OCI-LY7 (cell line): ENCODE measurements at regions not wholly inside any gene's neighbourhood (a gene's known extent, or its start where the extent isn't known, plus 50 kb on each side); places are given as distances from the start of the nearest gene placed in this dataset.

Experiments used
- BruUV-seq: library from RNA; stranded (reverse); fragments of 400-500 nt; replicated peaks from 2 replicates; lab custom pipeline; 2021; lab: Mats Ljungman, UMichigan
- CTCF ChIA-PET: fragments of 300-600 bp; sonication (Branson Sonifier 250); formaldehyde crosslinking; loops from one replicate; lab custom pipeline; 2022; ENCODE audit warnings: antibody characterized with exemption; ENCODE audit not compliant: unreplicated experiment; lab: Charles Lee
- POLR2A ChIA-PET: fragments of 300-600 bp; sonication (Branson Sonifier 250); formaldehyde crosslinking; loops from one replicate; lab custom pipeline; 2022; ENCODE audit warnings: antibody characterized with exemption; lab: Charles Lee
- DNase-seq: peaks from one replicate; pipeline ENCODE4 v3.0.0-alpha.2; 2015; ENCODE audit warnings: low spot score
- H2AFZ ChIP-seq: fragments of 200-600 bp; sonication (generic), shearing (Covaris generic); 2 replicates; pipeline ENCODE4 v1.6.1; 2014; ENCODE audit warnings: mild to moderate bottlenecking, antibody characterized with exemption, low read length, moderate library complexity
- H3K27ac ChIP-seq: fragments of 200-600 bp; sonication (generic); 2 replicates; pipeline ENCODE4 v1.5.1; 2014; ENCODE audit warnings: mixed run types, low read depth, mild to moderate bottlenecking, moderate library complexity, low read length, inconsistent platforms; ENCODE audit not compliant: poor library complexity, severe bottlenecking
- H3K36me3 ChIP-seq: fragments of 200-600 bp; sonication (generic); 2 replicates; pipeline ENCODE4 v1.6.1; 2014; ENCODE audit warnings: mild to moderate bottlenecking, antibody characterized with exemption, low read length, moderate library complexity, mixed read lengths; ENCODE audit not compliant: insufficient read depth
- H3K4me1 ChIP-seq: fragments of 200-600 bp; sonication (generic); 2 replicates; pipeline ENCODE4 v1.5.1; 2014; ENCODE audit warnings: mild to moderate bottlenecking, low read length; ENCODE audit not compliant: insufficient read depth, poor library complexity, severe bottlenecking
- H3K4me2 ChIP-seq: fragments of 200-600 bp; sonication (generic); 2 replicates; pipeline ENCODE4 v1.6.1; 2014; ENCODE audit warnings: mild to moderate bottlenecking, low read length
- H3K4me3 ChIP-seq: fragments of 200-600 bp; sonication (generic); 2 replicates; pipeline ENCODE4 v1.5.1; 2014; ENCODE audit warnings: mild to moderate bottlenecking, low read depth, low read length; ENCODE audit not compliant: poor library complexity, severe bottlenecking
- H3K79me2 ChIP-seq: fragments of 200-600 bp; sonication (generic); 2 replicates; pipeline ENCODE4 v1.6.1; 2016; ENCODE audit warnings: low read depth, mild to moderate bottlenecking, low read length, moderate library complexity, mixed read lengths; ENCODE audit not compliant: insufficient read depth
- H3K9me2 ChIP-seq: fragments of 200-600 bp; sonication (generic); 2 replicates; pipeline ENCODE4 v1.6.1; 2016; ENCODE audit warnings: mild to moderate bottlenecking, low read length, mixed read lengths; ENCODE audit not compliant: insufficient read depth
- H3K9me3 ChIP-seq: fragments of 200-600 bp; sonication (generic); 2 replicates; pipeline ENCODE4 v1.6.1; 2014; ENCODE audit warnings: mild to moderate bottlenecking, mixed run types, low read length, mixed read lengths
- H4K20me1 ChIP-seq: fragments of 200-600 bp; sonication (generic); 2 replicates; pipeline ENCODE4 v1.6.1; 2014; ENCODE audit warnings: mild to moderate bottlenecking, antibody characterized with exemption, low read length, moderate library complexity, mixed read lengths; ENCODE audit not compliant: insufficient read depth
- EZH2phosphoT487 ChIP-seq: fragments of 200-600 bp; sonication (generic); IDR thresholded peaks from 2 replicates; pipeline ENCODE4 v1.6.1; 2018; ENCODE audit warnings: low read depth, borderline replicate concordance, mild to moderate bottlenecking, mixed run types, antibody characterized with exemption, low read length, moderate library complexity, mixed read lengths
- intact Hi-C: fragments of 100-400 bp; cut with micrococcal nuclease; formaldehyde crosslinking; loops from one replicate; pipeline ENCODE4 v1.10.0; 2022; ENCODE audit not compliant: unreplicated experiment
- TF ChIP-seq, protein P1 (sequence below): fragments of 200-600 bp; sonication (generic); conservative IDR thresholded peaks from 2 replicates; pipeline ENCODE4 v1.5.1; 2014; ENCODE audit warnings: mild to moderate bottlenecking, antibody characterized with exemption, low read length, moderate library complexity, mixed read lengths

GRCh38 chr19:16012552-16012951 lies 63.7 kb upstream of the TPM4 start:
- Histone ChIP-seq H3K9me3 (no peaks in the 10 kb centered on the region), H3K9me2 (no peaks in the 10 kb centered on the region), H3K27ac (no peak overlapping the region), H4K20me1 (no peaks in the 10 kb centered on the region), H2AFZ (no peak overlapping the region), H3K36me3 (no peaks in the 10 kb centered on the region), H3K79me2 (no peaks in the 10 kb centered on the region), H3K4me1 (no peaks in the 10 kb centered on the region), H3K4me3 (no peak overlapping the region), H3K4me2 (no peak overlapping the region)
- POLR2A ChIA-PET, result no interaction called here
- DNase-seq, result no peak
- intact Hi-C loops, result no loop called here
- CTCF ChIA-PET, result no interaction called here
- no TSS peak for BruUV-seq
- TF ChIP-seq, protein P1, sequence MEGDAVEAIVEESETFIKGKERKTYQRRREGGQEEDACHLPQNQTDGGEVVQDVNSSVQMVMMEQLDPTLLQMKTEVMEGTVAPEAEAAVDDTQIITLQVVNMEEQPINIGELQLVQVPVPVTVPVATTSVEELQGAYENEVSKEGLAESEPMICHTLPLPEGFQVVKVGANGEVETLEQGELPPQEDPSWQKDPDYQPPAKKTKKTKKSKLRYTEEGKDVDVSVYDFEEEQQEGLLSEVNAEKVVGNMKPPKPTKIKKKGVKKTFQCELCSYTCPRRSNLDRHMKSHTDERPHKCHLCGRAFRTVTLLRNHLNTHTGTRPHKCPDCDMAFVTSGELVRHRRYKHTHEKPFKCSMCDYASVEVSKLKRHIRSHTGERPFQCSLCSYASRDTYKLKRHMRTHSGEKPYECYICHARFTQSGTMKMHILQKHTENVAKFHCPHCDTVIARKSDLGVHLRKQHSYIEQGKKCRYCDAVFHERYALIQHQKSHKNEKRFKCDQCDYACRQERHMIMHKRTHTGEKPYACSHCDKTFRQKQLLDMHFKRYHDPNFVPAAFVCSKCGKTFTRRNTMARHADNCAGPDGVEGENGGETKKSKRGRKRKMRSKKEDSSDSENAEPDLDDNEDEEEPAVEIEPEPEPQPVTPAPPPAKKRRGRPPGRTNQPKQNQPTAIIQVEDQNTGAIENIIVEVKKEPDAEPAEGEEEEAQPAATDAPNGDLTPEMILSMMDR, result no peak
- TF ChIP-seq EZH2phosphoT487, result no peak

DNA sequence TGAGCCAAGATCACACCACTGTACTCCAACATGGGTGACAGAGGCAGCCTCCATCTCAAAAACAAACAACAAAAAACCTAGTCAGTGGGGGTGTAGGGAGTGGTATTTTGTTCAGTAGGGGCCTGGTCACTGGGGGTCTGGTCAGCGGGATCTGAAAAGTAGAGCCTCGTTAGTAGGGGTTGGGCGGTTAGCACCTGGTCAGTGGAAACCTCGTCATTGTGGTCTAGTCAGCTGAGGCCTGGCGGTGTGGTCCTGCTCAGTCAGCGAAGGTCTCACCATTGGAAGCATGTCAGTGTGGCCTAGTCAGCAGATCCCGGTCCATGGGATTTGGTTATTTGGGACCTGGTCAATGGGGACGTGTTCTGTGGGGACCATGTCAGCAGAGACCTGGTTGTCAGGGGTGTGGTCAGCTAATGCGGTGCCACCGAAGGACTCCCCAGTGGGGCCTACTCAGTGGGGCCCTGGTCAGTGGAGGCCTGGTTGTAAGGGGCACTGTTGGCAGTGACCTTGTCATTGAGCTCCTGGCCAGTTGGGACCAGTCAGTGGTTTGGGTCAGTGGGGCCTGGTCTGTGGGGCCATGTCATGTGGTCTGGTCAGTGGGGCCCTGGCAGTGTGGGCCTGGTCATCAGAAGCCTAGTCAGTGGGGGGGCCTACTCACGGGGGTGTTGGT lies 63.0 kb upstream of the TPM4 start:
- Histone ChIP-seq H3K79me2 (no peaks in the 10 kb centered on the region), H3K36me3 (no peaks in the 10 kb centered on the region), H3K27ac (no peak overlapping the region), H3K4me1 (no peaks in the 10 kb centered on the region), H2AFZ (no peak overlapping the region), H3K4me2 (no peak overlapping the region), H4K20me1 (no peaks in the 10 kb centered on the region), H3K4me3 (no peak overlapping the region), H3K9me2 (no peaks in the 10 kb centered on the region), H3K9me3 (no peaks in the 10 kb centered on the region)
- intact Hi-C loops, result no loop called here
- ChIA-PET POLR2A (no interaction called here), CTCF (no interaction called here)
- BruUV-seq, result no TSS peak
- TF ChIP-seq, protein P1, result no peak
- TF ChIP-seq EZH2phosphoT487, result no peak
- DNase-seq, result no peak
